ENCODE measurements at regions not wholly inside any gene's neighbourhood (a gene's known extent, or its start where the extent isn't known, plus 50 kb on each side); places are given as distances from the start of the nearest gene placed in this dataset.

GRCh38 chr4:111359602-111360001, 736.7 kb upstream of the PITX2 start:
- TF ChIP-seq RBBP5 (IDR thresholded peaks at IDR 0.05; ENCODE audit: borderline replicate concordance, low read depth, low read length) (no peak), EP300 (IDR thresholded peaks at IDR 0.05; ENCODE audit: borderline replicate concordance in 1 of 2, low read depth in 2 of 2, low read length in 2 of 2) (no peak), MAX (IDR thresholded peaks at IDR 0.05) (no peak), JUND (IDR thresholded peaks at IDR 0.05; ENCODE audit: low read length) (no peak), CEBPB (IDR thresholded peaks at IDR 0.05; ENCODE audit: low read depth, low read length) (no peak), SP1 (IDR thresholded peaks at IDR 0.05; ENCODE audit: low read depth, low read length) (no peak), CTCF (IDR thresholded peaks at IDR 0.05; ENCODE audit: control extremely low read depth in 1 of 3, insufficient read depth in 1 of 3, low read depth in 1 of 3, low read length in 3 of 3) (no peak), BRCA1 (IDR thresholded peaks at IDR 0.05; ENCODE audit: low read depth, low read length) (no peak), PHF8 (conservative IDR thresholded peaks at IDR 0.05; ENCODE audit: low read depth, low read length) (no peak), NANOG (IDR thresholded peaks at IDR 0.05; ENCODE audit: insufficient read depth, low read depth, low read length, poor library complexity, severe bottlenecking) (no peak), SP4 (IDR thresholded peaks at IDR 0.05; ENCODE audit: low read length) (no peak)
